H9 (cell line): ENCODE measurements at regions not wholly inside any gene's neighbourhood (a gene's known extent, or its start where the extent isn't known, plus 50 kb on each side); places are given as distances from the start of the nearest gene placed in this dataset.

Experiments used
- DNase-seq: peaks from one replicate; pipeline ENCODE4 v3.0.0-alpha.2; 2017
- H2AFZ ChIP-seq: one replicate; pipeline ENCODE4 v1.6.1; 2013; ENCODE audit warnings: mild to moderate bottlenecking, low read length, control low read depth, moderate library complexity
- H2AK5ac ChIP-seq: 2 replicates; pipeline ENCODE4 v1.6.1; 2013; ENCODE audit warnings: low read length, control low read depth, mixed read lengths; ENCODE audit not compliant: insufficient read length
- H2BK120ac ChIP-seq: one replicate; pipeline ENCODE4 v1.6.1; 2013; ENCODE audit warnings: low read depth, mild to moderate bottlenecking, low read length, control low read depth, inconsistent platforms; ENCODE audit not compliant: poor library complexity, severe bottlenecking
- H2BK12ac ChIP-seq: 2 replicates; pipeline ENCODE4 v1.6.1; 2013; ENCODE audit warnings: low read length, control low read depth, mixed read lengths, low read depth; ENCODE audit not compliant: insufficient read length
- H2BK15ac ChIP-seq: 2 replicates; pipeline ENCODE4 v1.6.1; 2013; ENCODE audit warnings: low read depth, low read length, control low read depth
- H2BK20ac ChIP-seq: one replicate; pipeline ENCODE4 v1.6.1; 2013; ENCODE audit warnings: low read depth, mild to moderate bottlenecking, low read length, control low read depth, inconsistent platforms; ENCODE audit not compliant: poor library complexity, severe bottlenecking
- H2BK5ac ChIP-seq: 2 replicates; pipeline ENCODE4 v1.6.1; 2013; ENCODE audit warnings: low read length, control low read depth, mixed read lengths; ENCODE audit not compliant: insufficient read length
- H3K14ac ChIP-seq: 2 replicates; pipeline ENCODE4 v1.6.1; 2013; ENCODE audit warnings: low read length, control low read depth; ENCODE audit not compliant: insufficient read depth
- H3K18ac ChIP-seq: 2 replicates; pipeline ENCODE4 v1.6.1; 2013; ENCODE audit warnings: low read depth, mild to moderate bottlenecking, mixed read lengths, low read length, control low read depth; ENCODE audit not compliant: insufficient read length
- H3K23ac ChIP-seq: 2 replicates; pipeline ENCODE4 v1.6.1; 2013; ENCODE audit warnings: low read length, control low read depth, mixed read lengths, low read depth; ENCODE audit not compliant: insufficient read length
- H3K23me2 ChIP-seq: 2 replicates; pipeline ENCODE4 v1.6.1; 2013; ENCODE audit warnings: low read depth, mild to moderate bottlenecking, mixed read lengths, low read length, control low read depth; ENCODE audit not compliant: insufficient read length, poor library complexity, severe bottlenecking
- H3K27ac ChIP-seq: 2 replicates; pipeline ENCODE4 v1.5.1; 2013; ENCODE audit warnings: low read length, control low read depth, mixed read lengths, low read depth; ENCODE audit not compliant: insufficient read length
- H3K27me3 ChIP-seq: 2 replicates; pipeline ENCODE4 v1.6.1; 2013; ENCODE audit warnings: low read length, control low read depth, inconsistent platforms; ENCODE audit not compliant: insufficient read depth
- H3K4ac ChIP-seq: 2 replicates; pipeline ENCODE4 v1.6.1; 2013; ENCODE audit warnings: low read depth, mild to moderate bottlenecking, control low read depth, inconsistent platforms, low read length, moderate library complexity
- H3K4me1 ChIP-seq: 2 replicates; pipeline ENCODE4 v1.6.1; 2013; ENCODE audit warnings: low read length, control low read depth, inconsistent platforms; ENCODE audit not compliant: insufficient read depth
- H3K4me2 ChIP-seq: 2 replicates; pipeline ENCODE4 v1.6.1; 2013; ENCODE audit warnings: low read length, control low read depth, mixed read lengths; ENCODE audit not compliant: insufficient read length, insufficient read depth
- H3K56ac ChIP-seq: 2 replicates; pipeline ENCODE4 v1.6.1; 2013; ENCODE audit warnings: low read depth, mild to moderate bottlenecking, mixed read lengths, low read length, control low read depth; ENCODE audit not compliant: insufficient read length
- H3K79me1 ChIP-seq: 2 replicates; pipeline ENCODE4 v1.6.1; 2013; ENCODE audit warnings: low read depth, mild to moderate bottlenecking, moderate library complexity, low read length, control low read depth, inconsistent platforms; ENCODE audit not compliant: insufficient read depth, poor library complexity, severe bottlenecking
- H3K79me2 ChIP-seq: 2 replicates; pipeline ENCODE4 v1.6.1; 2013; ENCODE audit warnings: low read length, control low read depth, inconsistent platforms; ENCODE audit not compliant: insufficient read depth
- H3K9ac ChIP-seq: 2 replicates; pipeline ENCODE4 v1.6.1; 2013; ENCODE audit warnings: low read length, control low read depth, mixed read lengths; ENCODE audit not compliant: insufficient read length; ENCODE audit errors: extremely low read depth
- H3K9me3 ChIP-seq: one replicate; pipeline ENCODE4 v1.6.1; 2013; ENCODE audit warnings: low read depth, low read length, inconsistent platforms; ENCODE audit not compliant: control insufficient read depth
- H3T11ph ChIP-seq: one replicate; pipeline ENCODE4 v1.6.1; 2013; ENCODE audit warnings: mild to moderate bottlenecking, low read length, control low read depth, inconsistent platforms
- H4K20me1 ChIP-seq: one replicate; pipeline ENCODE4 v1.6.1; 2013; ENCODE audit not compliant: control insufficient read depth, insufficient read length, insufficient read depth
- H4K5ac ChIP-seq: 2 replicates; pipeline ENCODE4 v1.6.1; 2013; ENCODE audit warnings: low read depth, mild to moderate bottlenecking, mixed read lengths, low read length, control low read depth; ENCODE audit not compliant: insufficient read length
- H4K8ac ChIP-seq: replicated peaks from 2 replicates; pipeline ENCODE4 v1.6.1; 2013; ENCODE audit warnings: low read length, control low read depth, mixed read lengths, low read depth; ENCODE audit not compliant: insufficient read length
- H4K91ac ChIP-seq: 2 replicates; pipeline ENCODE4 v1.6.1; 2013; ENCODE audit warnings: low read depth, mild to moderate bottlenecking, moderate library complexity, mixed read lengths, low read length, control low read depth; ENCODE audit not compliant: insufficient read length
- H3K27ac Mint-ChIP-seq, 3 experiments: 2 replicates in 2 of 3; 3 replicates in 1 of 3; pipeline ENCODE4 v1.8.0; 2020 to 2021; ENCODE audit warnings: mixed read lengths in 3 of 3, mild to moderate bottlenecking in 1 of 3, moderate library complexity in 1 of 3
- H3K27me3 Mint-ChIP-seq: 2 replicates; pipeline ENCODE4 v1.8.0; 2021; ENCODE audit warnings: low read depth, mild to moderate bottlenecking, moderate library complexity, mixed read lengths
- H3K36me3 Mint-ChIP-seq, 3 experiments: 2 replicates in 2 of 3; 3 replicates in 1 of 3; pipeline ENCODE4 v1.8.0; 2020 to 2021; ENCODE audit warnings: low read depth in 3 of 3, mixed read lengths in 3 of 3; ENCODE audit not compliant: insufficient read depth in 1 of 3
- H3K4me1 Mint-ChIP-seq, 2 experiments: 2 replicates each; pipeline ENCODE4 v1.8.0; 2020; ENCODE audit warnings: mixed read lengths in 2 of 2
- H3K4me3 Mint-ChIP-seq, 2 experiments: 2 replicates in 1 of 2; 3 replicates in 1 of 2; pipeline ENCODE4 v1.8.0; 2020 to 2021; ENCODE audit warnings: mild to moderate bottlenecking in 2 of 2, mixed read lengths in 2 of 2, moderate library complexity in 1 of 2
- H3K9me3 Mint-ChIP-seq, 2 experiments: 2 replicates in 1 of 2; 3 replicates in 1 of 2; pipeline ENCODE4 v1.8.0; 2020; ENCODE audit warnings: mild to moderate bottlenecking in 2 of 2, mixed read lengths in 2 of 2, moderate library complexity in 1 of 2
- WGBS: extraction: QIAGEN DNeasy Blood & Tissue Kit; methylation state at CpG from one replicate; pipeline ENCODE4 v1.1.7; 2013; ENCODE audit warnings: missing lambda C conversion rate, low lambda C conversion rate, mixed read lengths; ENCODE audit not compliant: insufficient read length; ENCODE audit errors: extremely low coverage; 5-methylcytosine and 5-hydroxymethylcytosine counted together
- TF ChIP-seq, protein P1 (sequence below): fragments of 200-600 bp; sonication (generic); conservative IDR thresholded peaks from 3 replicates; pipeline ENCODE4 v1.8.0; 2021; ENCODE audit warnings: antibody characterized with exemption, mild to moderate bottlenecking

DNA sequence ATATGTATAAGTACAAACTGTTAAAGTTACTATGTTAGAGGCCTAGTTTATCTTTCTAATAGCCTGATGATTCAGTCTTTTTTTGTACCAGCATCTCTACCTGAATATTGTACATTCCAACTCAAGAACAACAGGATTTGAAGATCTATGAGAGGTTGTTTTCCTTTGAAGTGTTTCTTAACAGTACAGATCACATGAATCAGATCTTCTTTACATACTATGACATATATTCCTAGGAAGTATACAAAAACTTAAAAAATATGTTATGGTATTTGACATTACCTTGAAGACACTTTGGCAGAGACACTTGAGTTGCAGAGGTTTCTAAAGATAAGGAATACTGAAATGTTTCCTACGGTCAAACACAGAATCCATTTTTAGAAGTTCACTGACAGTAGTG is 1280.9 kb downstream of the KCNT2 start:
- no peak overlapping the region for H4K5ac ChIP-seq
- no peak overlapping the region for H2BK20ac ChIP-seq
- no peak overlapping the region for H3T11ph ChIP-seq
- H3K14ac ChIP-seq: no peak overlapping the region
- no peaks in the 10 kb centered on the region for H3K4me1 ChIP-seq
- H3K23me2 ChIP-seq: no peaks in the 10 kb centered on the region
- TF ChIP-seq, protein P1, sequence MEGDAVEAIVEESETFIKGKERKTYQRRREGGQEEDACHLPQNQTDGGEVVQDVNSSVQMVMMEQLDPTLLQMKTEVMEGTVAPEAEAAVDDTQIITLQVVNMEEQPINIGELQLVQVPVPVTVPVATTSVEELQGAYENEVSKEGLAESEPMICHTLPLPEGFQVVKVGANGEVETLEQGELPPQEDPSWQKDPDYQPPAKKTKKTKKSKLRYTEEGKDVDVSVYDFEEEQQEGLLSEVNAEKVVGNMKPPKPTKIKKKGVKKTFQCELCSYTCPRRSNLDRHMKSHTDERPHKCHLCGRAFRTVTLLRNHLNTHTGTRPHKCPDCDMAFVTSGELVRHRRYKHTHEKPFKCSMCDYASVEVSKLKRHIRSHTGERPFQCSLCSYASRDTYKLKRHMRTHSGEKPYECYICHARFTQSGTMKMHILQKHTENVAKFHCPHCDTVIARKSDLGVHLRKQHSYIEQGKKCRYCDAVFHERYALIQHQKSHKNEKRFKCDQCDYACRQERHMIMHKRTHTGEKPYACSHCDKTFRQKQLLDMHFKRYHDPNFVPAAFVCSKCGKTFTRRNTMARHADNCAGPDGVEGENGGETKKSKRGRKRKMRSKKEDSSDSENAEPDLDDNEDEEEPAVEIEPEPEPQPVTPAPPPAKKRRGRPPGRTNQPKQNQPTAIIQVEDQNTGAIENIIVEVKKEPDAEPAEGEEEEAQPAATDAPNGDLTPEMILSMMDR: no peak
- no peak overlapping the region for H4K8ac ChIP-seq
- no peaks in the 10 kb centered on the region for H3K36me3 Mint-ChIP-seq
- no peaks in the 10 kb centered on the region for H3K27me3 ChIP-seq
- H2AFZ ChIP-seq: no peak overlapping the region
- no peak overlapping the region for H3K4me3 Mint-ChIP-seq
- H3K27ac Mint-ChIP-seq: peak overlapping the region in 1 of 3 experiments; percentile 49; a peak in 1 of 7 replicates
- WGBS: no CpG with 5 or more reads among the region's 1 CpG
- H4K20me1 ChIP-seq: no peaks in the 10 kb centered on the region
- H3K4me2 ChIP-seq: no peak overlapping the region
- H3K27me3 Mint-ChIP-seq: no peaks in the 10 kb centered on the region
- H4K91ac ChIP-seq: no peak overlapping the region
- H3K23ac ChIP-seq: no peak overlapping the region
- no peak overlapping the region for H2BK15ac ChIP-seq
- H3K56ac ChIP-seq: no peak overlapping the region
- no peaks in the 10 kb centered on the region for H3K79me2 ChIP-seq
- no peak overlapping the region for H3K4ac ChIP-seq
- no peak overlapping the region for H2BK12ac ChIP-seq
- H3K9me3 ChIP-seq: no peaks in the 10 kb centered on the region
- H2AK5ac ChIP-seq: no peak overlapping the region
- H2BK120ac ChIP-seq: no peak overlapping the region
- no peak overlapping the region for H2BK5ac ChIP-seq
- H3K4me1 Mint-ChIP-seq: peaks cover 0 to 4% of the 10 kb centered on the region in 2 experiments; a peak in 1 of 4 replicates
- no peaks in the 10 kb centered on the region for H3K9me3 Mint-ChIP-seq
- no peak overlapping the region for H3K9ac ChIP-seq
- no peak for DNase-seq
- no peak overlapping the region for H3K27ac ChIP-seq
- H3K18ac ChIP-seq: no peak overlapping the region
- H3K79me1 ChIP-seq: no peaks in the 10 kb centered on the region
